ENCODE measurements at regions not wholly inside any gene's neighbourhood (a gene's known extent, or its start where the extent isn't known, plus 50 kb on each side); places are given as distances from the start of the nearest gene placed in this dataset.

DNA sequence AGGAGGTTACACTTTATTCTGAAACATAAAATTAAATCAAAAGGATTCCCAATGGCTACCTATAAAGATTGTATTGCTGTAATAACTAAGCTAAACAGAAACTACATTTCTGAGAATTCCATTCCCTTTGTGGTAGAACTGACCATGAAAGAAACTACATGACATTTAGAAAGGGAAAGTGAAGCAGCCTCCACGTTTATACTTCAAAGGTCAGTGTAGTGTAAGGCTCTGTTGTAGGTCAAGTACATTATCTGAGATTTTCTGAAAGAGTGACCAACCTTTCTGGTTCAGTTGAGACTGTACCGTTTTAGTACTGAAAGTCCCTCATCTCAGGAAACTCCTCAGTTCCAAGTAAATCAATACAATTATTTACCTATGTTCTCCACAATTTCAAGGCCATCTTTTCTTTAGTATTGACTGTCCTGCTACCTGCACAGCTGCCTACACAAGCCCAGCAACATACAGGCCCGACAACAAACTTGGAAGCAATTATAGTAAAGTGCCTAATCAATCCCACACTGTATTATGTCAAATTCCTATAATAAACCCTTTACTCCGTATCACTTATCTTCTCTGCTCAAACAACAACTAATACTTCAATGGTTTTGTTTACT is 343.0 kb downstream of the PLOD2 start:
- TF ChIP-seq, protein P1, sequence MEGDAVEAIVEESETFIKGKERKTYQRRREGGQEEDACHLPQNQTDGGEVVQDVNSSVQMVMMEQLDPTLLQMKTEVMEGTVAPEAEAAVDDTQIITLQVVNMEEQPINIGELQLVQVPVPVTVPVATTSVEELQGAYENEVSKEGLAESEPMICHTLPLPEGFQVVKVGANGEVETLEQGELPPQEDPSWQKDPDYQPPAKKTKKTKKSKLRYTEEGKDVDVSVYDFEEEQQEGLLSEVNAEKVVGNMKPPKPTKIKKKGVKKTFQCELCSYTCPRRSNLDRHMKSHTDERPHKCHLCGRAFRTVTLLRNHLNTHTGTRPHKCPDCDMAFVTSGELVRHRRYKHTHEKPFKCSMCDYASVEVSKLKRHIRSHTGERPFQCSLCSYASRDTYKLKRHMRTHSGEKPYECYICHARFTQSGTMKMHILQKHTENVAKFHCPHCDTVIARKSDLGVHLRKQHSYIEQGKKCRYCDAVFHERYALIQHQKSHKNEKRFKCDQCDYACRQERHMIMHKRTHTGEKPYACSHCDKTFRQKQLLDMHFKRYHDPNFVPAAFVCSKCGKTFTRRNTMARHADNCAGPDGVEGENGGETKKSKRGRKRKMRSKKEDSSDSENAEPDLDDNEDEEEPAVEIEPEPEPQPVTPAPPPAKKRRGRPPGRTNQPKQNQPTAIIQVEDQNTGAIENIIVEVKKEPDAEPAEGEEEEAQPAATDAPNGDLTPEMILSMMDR (conservative IDR thresholded peaks at IDR 0.05; ENCODE audit: low read depth, low read length) = no peak
- TF ChIP-seq EZH2 (IDR thresholded peaks at IDR 0.05; ENCODE audit: borderline replicate concordance, low read depth, low read length, poor library complexity, severe bottlenecking) = no peak

All from A673 (cell line).